ENCODE measurements at regions not wholly inside any gene's neighbourhood (a gene's known extent, or its start where the extent isn't known, plus 50 kb on each side); places are given as distances from the start of the nearest gene placed in this dataset.

GRCh38 chr4:11073621-11074051, 355.1 kb downstream of the HS3ST1 start:
- H2BK20ac ChIP-seq (ENCODE audit: low read length) = no peak overlapping the region
- H2BK120ac ChIP-seq (replicated peaks; ENCODE audit: low read depth, low read length) = no peak overlapping the region
- FAIRE-seq = no peak
- no peak overlapping the region for H3K4ac ChIP-seq (replicated peaks; ENCODE audit: insufficient read length, low read depth, low read length)
- WGBS, 2 experiments (ENCODE audit: extremely low coverage in 1 of 2, insufficient coverage in 1 of 2, insufficient read length in 1 of 2, insufficient replicate concordance in 2 of 2, low coverage in 1 of 2, low lambda C conversion rate in 2 of 2, missing lambda C conversion rate in 1 of 2) = 88% methylated on average over 6 of the region's 6 CpGs; no CpG with 5 or more reads in 1 of the 2 experiments
- peak; percentile 11 to 32; a peak in 2 of 4 replicates for TF ChIP-seq RAD21 (IDR thresholded peaks at IDR 0.05 in 1 of 2, conservative IDR thresholded peaks at IDR 0.05 in 1 of 2; ENCODE audit: low read depth in 2 of 2, low read length in 2 of 2)
- no peak for TF ChIP-seq MAX (IDR thresholded peaks at IDR 0.05)
- no peak overlapping the region for H3K27ac ChIP-seq (ENCODE audit: low read depth, low read length)
- no peaks in the 10 kb centered on the region for H3K36me3 ChIP-seq (ENCODE audit: control insufficient read depth in 2 of 4, insufficient read depth in 4 of 4, low read length in 3 of 4)
- H3K79me1 ChIP-seq (ENCODE audit: low read depth, low read length) = no peaks in the 10 kb centered on the region
- no peak overlapping the region for H3K4me2 ChIP-seq (ENCODE audit: insufficient read depth in 1 of 2, low read depth in 2 of 2, low read length in 2 of 2)
- peak in 1 of 2 experiments; percentile 1 for DNase-seq (ENCODE audit: low read depth in 1 of 2, low spot score in 2 of 2)
- peak overlapping the region; percentile 41; the same call in 1 of the 2 replicates for H2AFZ ChIP-seq (ENCODE audit: low read length)
- no peak overlapping the region for H2BK15ac ChIP-seq (ENCODE audit: low read length)
- no peaks in the 10 kb centered on the region for H3K79me2 ChIP-seq (ENCODE audit: control insufficient read depth in 1 of 2, insufficient read depth in 2 of 2, low read length in 2 of 2)
- H3K27me3 ChIP-seq (replicated peaks in 1 of 4; ENCODE audit: control insufficient read depth in 3 of 4, extremely low read depth in 1 of 4, insufficient read depth in 3 of 4, low read length in 3 of 4) = no peaks in the 10 kb centered on the region
- peaks cover 0 to 6% (median 0%) of the 10 kb centered on the region in 4 experiments; a peak in 2 of 7 replicates for H3K4me1 ChIP-seq (replicated peaks in 1 of 4; ENCODE audit: control insufficient read depth in 3 of 4, insufficient read depth in 4 of 4, low read length in 3 of 4)
- POLR2A ChIA-PET (ENCODE audit: partially characterized antibody) = no interaction called here
- no peak overlapping the region; a peak in 1 of 7 replicates for H3K9ac ChIP-seq (replicated peaks in 1 of 4; ENCODE audit: extremely low read depth in 1 of 4, low read depth in 3 of 4, low read length in 3 of 4)
- no peak overlapping the region for H3K18ac ChIP-seq (ENCODE audit: extremely low read depth, low read length)
- no peak overlapping the region for H4K8ac ChIP-seq (ENCODE audit: extremely low read depth, insufficient read depth, low read length)
- no peak overlapping the region; the same call in 1 of the 2 replicates for H2BK5ac ChIP-seq (ENCODE audit: low read depth, low read length)
- H3K14ac ChIP-seq (ENCODE audit: insufficient read length) = no peak overlapping the region
- no peak overlapping the region for H3K4me3 ChIP-seq (ENCODE audit: extremely low read depth in 1 of 4, insufficient read depth in 2 of 4, low read depth in 3 of 4, low read length in 4 of 4)
- no peak overlapping the region for H3K56ac ChIP-seq (replicated peaks; ENCODE audit: insufficient read length, low read depth, low read length)
- H3K23me2 ChIP-seq (ENCODE audit: low read depth, low read length) = no peaks in the 10 kb centered on the region
- H2BK12ac ChIP-seq (ENCODE audit: low read depth, low read length) = no peak overlapping the region
- no peak overlapping the region for H4K91ac ChIP-seq (replicated peaks; ENCODE audit: insufficient read length, low read length)
- H4K5ac ChIP-seq (ENCODE audit: insufficient read length, low read depth, low read length) = no peak overlapping the region
- no peaks in the 10 kb centered on the region for H4K20me1 ChIP-seq (replicated peaks in 1 of 2; ENCODE audit: control insufficient read depth in 1 of 2, insufficient read depth in 2 of 2, low read length in 2 of 2)
- no peak overlapping the region for H2AK5ac ChIP-seq (ENCODE audit: low read depth, low read length)
- H3K9me3 ChIP-seq (ENCODE audit: insufficient read depth in 2 of 2, low read depth in 1 of 2, low read length in 1 of 2) = no peaks in the 10 kb centered on the region
- CTCF ChIA-PET (ENCODE audit: partially characterized antibody) = no interaction called here
- H3K23ac ChIP-seq (ENCODE audit: insufficient read length) = no peak overlapping the region

Measured in H1 (cell line).